ENCODE measurements at regions not wholly inside any gene's neighbourhood (a gene's known extent, or its start where the extent isn't known, plus 50 kb on each side); places are given as distances from the start of the nearest gene placed in this dataset.

- TF ChIP-seq REST (IDR thresholded peaks at IDR 0.05) = no peak
- TF ChIP-seq ZBTB33 (IDR thresholded peaks at IDR 0.05) = no peak
- TF ChIP-seq YY1 (IDR thresholded peaks at IDR 0.05) = no peak
- no peak for TF ChIP-seq SP1 (IDR thresholded peaks at IDR 0.05)
Observed at GRCh38 chr5:84599964-84600363, 215.3 kb upstream of the EDIL3 start (continued).

- Histone ChIP-seq H3K4me3 (ENCODE audit: low read depth in 1 of 3, low read length in 3 of 3) (no peak overlapping the region), H3K9ac (ENCODE audit: low read depth in 1 of 2, low read length in 2 of 2) (no peak overlapping the region), H3K4me1 (ENCODE audit: control insufficient read depth in 4 of 4, insufficient read depth in 4 of 4, low read length in 3 of 4) (no peaks in the 10 kb centered on the region), H3K27ac (ENCODE audit: low read depth in 1 of 2, low read length in 2 of 2) (no peak overlapping the region), H3K36me3 (ENCODE audit: control insufficient read depth in 4 of 4, insufficient read depth in 3 of 4, low read depth in 1 of 4, low read length in 3 of 4) (no peaks in the 10 kb centered on the region), H3K27me3 (ENCODE audit: control insufficient read depth in 4 of 4, insufficient read depth in 4 of 4, low read length in 3 of 4) (no peaks in the 10 kb centered on the region), H3K9me3 (ENCODE audit: control insufficient read depth in 4 of 4, low read length in 3 of 4) (no peaks in the 10 kb centered on the region)
- no peak for DNase-seq (ENCODE audit: low spot score)
- 58% methylated on average over 2 of the region's 2 CpGs for WGBS
- TF ChIP-seq EGR1 (IDR thresholded peaks at IDR 0.05; ENCODE audit: low read depth in 2 of 2) (no peak), JUND (IDR thresholded peaks at IDR 0.05) (no peak), YY1 (IDR thresholded peaks at IDR 0.05) (no peak), TAF1 (conservative IDR thresholded peaks at IDR 0.05) (no peak)
Observed at GRCh38 chr5:84597904-84598303, 213.2 kb upstream of the EDIL3 start.

- TF ChIP-seq YY1 (IDR thresholded peaks at IDR 0.05) (no peak), HNF4A (conservative IDR thresholded peaks at IDR 0.05) (no peak), NR2F2 (IDR thresholded peaks at IDR 0.05) (no peak), RAD21 (IDR thresholded peaks at IDR 0.05) (no peak), JUND (IDR thresholded peaks at IDR 0.05) (no peak), ATF3 (IDR thresholded peaks at IDR 0.05) (no peak), HNF4G (IDR thresholded peaks at IDR 0.05) (no peak), MAX (IDR thresholded peaks at IDR 0.05) (no peak), TAF1 (conservative IDR thresholded peaks at IDR 0.05) (no peak), EGR1 (IDR thresholded peaks at IDR 0.05; ENCODE audit: low read depth in 2 of 2) (no peak), RXRA (IDR thresholded peaks at IDR 0.05) (no peak)
- Histone ChIP-seq H3K36me3 (ENCODE audit: control insufficient read depth in 4 of 4, insufficient read depth in 3 of 4, low read depth in 1 of 4, low read length in 3 of 4) (no peaks in the 10 kb centered on the region), H3K4me1 (ENCODE audit: control insufficient read depth in 4 of 4, insufficient read depth in 4 of 4, low read length in 3 of 4) (no peaks in the 10 kb centered on the region), H3K27me3 (ENCODE audit: control insufficient read depth in 4 of 4, insufficient read depth in 4 of 4, low read length in 3 of 4) (no peaks in the 10 kb centered on the region), H3K9me3 (ENCODE audit: control insufficient read depth in 4 of 4, low read length in 3 of 4) (no peaks in the 10 kb centered on the region), H3K27ac (ENCODE audit: low read depth in 1 of 2, low read length in 2 of 2) (no peak overlapping the region), H3K4me3 (ENCODE audit: low read depth in 1 of 3, low read length in 3 of 3) (no peak overlapping the region), H3K9ac (ENCODE audit: low read depth in 1 of 2, low read length in 2 of 2) (no peak overlapping the region)
- DNase-seq (ENCODE audit: low spot score) = no peak
- WGBS = 90% methylated on average over 3 of the region's 3 CpGs
Observed at GRCh38 chr5:84590629-84591028, 205.9 kb upstream of the EDIL3 start.

All from liver (tissue), 7 donors.